ENCODE measurements at regions not wholly inside any gene's neighbourhood (a gene's known extent, or its start where the extent isn't known, plus 50 kb on each side); places are given as distances from the start of the nearest gene placed in this dataset.
A peak's percentile ranks its signal among the peaks of the same experiment; 100 is the strongest.

DNA sequence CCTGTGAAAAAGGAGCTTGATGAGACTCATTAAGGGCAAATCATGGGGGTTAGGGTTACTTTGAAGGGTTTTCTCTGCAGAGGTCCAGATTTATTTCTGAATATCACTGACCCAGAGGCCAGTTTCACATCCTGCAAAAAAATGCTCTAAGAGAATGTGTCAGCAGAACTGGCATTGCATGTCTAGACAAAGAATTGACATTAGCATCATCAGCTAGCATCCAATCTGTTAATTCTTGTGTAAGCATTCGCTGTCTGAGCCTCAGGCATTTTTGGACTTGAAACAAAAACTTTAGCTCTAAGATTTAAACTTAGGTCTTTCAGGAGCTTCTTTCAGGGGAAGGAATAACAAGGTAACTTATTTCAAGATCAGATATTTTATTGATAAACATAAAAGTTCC lies 187.9 kb upstream of the ELL2 start:
- POLR2A ChIA-PET, result no interaction called here
- TF ChIP-seq, protein P1, sequence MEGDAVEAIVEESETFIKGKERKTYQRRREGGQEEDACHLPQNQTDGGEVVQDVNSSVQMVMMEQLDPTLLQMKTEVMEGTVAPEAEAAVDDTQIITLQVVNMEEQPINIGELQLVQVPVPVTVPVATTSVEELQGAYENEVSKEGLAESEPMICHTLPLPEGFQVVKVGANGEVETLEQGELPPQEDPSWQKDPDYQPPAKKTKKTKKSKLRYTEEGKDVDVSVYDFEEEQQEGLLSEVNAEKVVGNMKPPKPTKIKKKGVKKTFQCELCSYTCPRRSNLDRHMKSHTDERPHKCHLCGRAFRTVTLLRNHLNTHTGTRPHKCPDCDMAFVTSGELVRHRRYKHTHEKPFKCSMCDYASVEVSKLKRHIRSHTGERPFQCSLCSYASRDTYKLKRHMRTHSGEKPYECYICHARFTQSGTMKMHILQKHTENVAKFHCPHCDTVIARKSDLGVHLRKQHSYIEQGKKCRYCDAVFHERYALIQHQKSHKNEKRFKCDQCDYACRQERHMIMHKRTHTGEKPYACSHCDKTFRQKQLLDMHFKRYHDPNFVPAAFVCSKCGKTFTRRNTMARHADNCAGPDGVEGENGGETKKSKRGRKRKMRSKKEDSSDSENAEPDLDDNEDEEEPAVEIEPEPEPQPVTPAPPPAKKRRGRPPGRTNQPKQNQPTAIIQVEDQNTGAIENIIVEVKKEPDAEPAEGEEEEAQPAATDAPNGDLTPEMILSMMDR (IDR thresholded peaks at IDR 0.05; ENCODE audit: control extremely low read depth, extremely low read depth, low read depth, missing control alignments), result no peak
- DNase-seq (ENCODE audit: extremely low spot score), result no peak
- CTCF ChIA-PET, result interaction anchor here (0.8 to 1.3 kb wide), 2 partner anchors 10 to 21 kb away, joined by 3 to 4 read pairs; no protein-coding TSS in a partner anchor

DNA sequence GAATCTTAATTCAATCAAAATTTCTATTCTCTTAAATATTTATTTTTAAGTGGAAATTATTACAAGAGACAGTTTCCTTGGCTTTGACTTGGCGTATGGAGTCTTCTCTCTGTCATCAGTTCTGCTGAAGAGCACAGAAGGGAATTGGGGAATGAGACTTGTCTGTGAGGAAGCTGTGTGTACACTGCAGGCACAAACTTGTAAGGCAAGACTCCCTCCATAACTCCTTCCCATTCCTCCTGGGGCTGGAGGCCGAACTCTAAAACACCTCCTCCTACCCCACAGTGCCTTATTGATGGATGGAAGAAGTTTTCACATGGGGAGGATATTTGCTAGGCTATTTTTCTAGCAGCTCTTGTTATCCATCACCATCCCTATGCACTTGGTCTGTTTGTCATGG lies 187.4 kb upstream of the ELL2 start:
- DNase-seq (ENCODE audit: extremely low spot score), result no peak
- ChIA-PET POLR2A (interaction anchor here (0.6 kb wide), 1 partner anchor 54 kb away, joined by 4 read pairs; no protein-coding TSS in a partner anchor), CTCF (interaction anchor here (1.3 to 1.5 kb wide), 2 partner anchors 21 to 29 kb away, joined by 3 to 4 read pairs; no protein-coding TSS in a partner anchor)
- TF ChIP-seq, protein P1 (IDR thresholded peaks at IDR 0.05; ENCODE audit: control extremely low read depth, extremely low read depth, low read depth, missing control alignments), result no peak

DNA sequence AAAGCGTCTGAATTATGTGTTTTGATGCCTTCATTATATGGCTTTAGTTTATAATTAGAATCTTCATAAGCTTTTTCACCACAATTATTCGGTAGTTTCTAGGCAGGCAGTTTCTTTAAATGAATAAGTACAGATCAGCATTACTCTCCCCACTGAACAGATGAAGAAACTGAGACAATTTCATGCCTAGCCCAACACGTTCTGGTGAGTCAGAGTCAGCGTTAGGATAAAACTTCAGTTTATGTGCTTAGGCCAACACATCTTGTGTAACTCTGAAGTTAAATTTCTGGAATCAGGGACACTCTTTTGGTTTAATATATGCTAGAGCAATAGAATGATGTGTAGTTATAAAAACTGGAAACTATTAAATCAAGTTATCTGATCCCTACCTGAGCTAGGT lies 186.7 kb upstream of the ELL2 start:
- ChIA-PET CTCF (interaction anchor here (1.1 to 1.5 kb wide), 2 partner anchors 22 to 28 kb away, joined by 3 to 4 read pairs; no protein-coding TSS in a partner anchor), POLR2A (no interaction called here)
- TF ChIP-seq, protein P1 (IDR thresholded peaks at IDR 0.05; ENCODE audit: control extremely low read depth, extremely low read depth, low read depth, missing control alignments), result no peak
- DNase-seq (ENCODE audit: extremely low spot score), result no peak

DNA sequence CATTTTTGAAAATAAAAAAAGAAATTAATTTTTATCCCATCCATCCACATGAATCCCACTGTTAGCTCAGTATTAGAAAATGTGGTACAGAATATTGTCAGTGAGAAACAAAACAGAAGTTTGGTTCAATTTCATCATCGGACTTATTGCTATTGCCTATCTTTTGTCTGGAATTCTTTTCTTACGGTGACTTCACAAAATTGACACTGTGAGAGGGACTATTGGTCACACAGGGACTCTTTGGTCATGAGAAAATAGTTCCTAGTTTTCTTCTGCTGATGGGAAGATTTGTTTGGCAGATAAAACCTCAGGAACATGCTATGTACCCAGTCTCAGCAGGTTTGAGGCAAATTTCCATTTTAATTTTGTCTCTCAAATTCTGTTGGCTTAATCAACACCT lies 186.2 kb upstream of the ELL2 start:
- TF ChIP-seq, protein P1 (IDR thresholded peaks at IDR 0.05; ENCODE audit: control extremely low read depth, extremely low read depth, low read depth, missing control alignments), result no peak
- ChIA-PET POLR2A (no interaction called here), CTCF (interaction anchor here (1.0 to 1.5 kb wide), 3 partner anchors 22 to 188 kb away, joined by 3 to 4 read pairs (median 3); no protein-coding TSS in a partner anchor)
- DNase-seq (ENCODE audit: extremely low spot score), result no peak

DNA sequence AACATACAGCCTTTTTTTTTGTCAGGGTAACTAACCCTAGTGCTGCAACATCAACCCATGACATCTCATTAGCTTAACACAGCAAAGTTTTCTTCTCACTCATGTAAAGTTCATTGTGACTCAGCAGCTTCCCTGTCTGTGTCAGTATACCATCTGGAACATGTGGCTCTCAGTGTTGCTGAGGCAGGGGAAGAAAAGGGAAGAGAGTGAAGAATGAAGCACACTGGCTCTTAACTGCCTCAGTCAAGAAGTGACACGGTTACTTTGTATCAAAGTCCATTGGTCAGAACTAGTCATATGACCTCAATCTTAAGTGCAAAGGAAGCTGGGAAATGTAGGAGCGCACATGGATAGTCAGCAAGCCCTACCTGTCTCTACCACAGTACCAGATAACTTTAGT lies 185.0 kb upstream of the ELL2 start:
- ChIA-PET CTCF (interaction anchor here (1.0 to 1.7 kb wide), 4 partner anchors 10 to 190 kb away, joined by 3 to 4 read pairs (median 3); no protein-coding TSS in a partner anchor), POLR2A (no interaction called here)
- TF ChIP-seq, protein P1 (IDR thresholded peaks at IDR 0.05; ENCODE audit: control extremely low read depth, extremely low read depth, low read depth, missing control alignments), result no peak
- DNase-seq (ENCODE audit: extremely low spot score), result peak; percentile 22

DNA sequence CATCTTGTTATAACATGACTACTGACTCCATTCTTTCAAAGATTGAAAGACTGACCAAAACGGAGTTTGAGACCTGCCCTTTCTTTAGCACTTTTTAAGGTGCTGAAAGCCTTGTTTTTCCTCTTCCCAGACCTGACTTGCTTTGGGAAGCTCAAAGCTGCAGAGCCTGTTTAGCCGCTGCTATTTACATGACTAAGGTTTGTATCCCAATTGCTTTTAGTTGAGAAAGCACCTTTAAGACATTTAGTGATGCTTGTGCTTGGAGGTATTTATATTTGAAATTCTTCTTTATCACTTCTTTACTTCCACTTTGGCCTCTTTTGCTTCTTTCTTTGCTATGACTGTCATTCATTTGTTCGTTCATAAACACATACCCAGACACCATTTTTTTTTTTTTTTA lies 182.6 kb upstream of the ELL2 start:
- CTCF ChIA-PET, result no interaction called here
- POLR2A ChIA-PET, result no interaction called here
- no peak for DNase-seq (ENCODE audit: extremely low spot score)
- TF ChIP-seq, protein P1 (IDR thresholded peaks at IDR 0.05; ENCODE audit: control extremely low read depth, extremely low read depth, low read depth, missing control alignments), result no peak
